Heart left ventricle (tissue), 13 donors: ENCODE measurements at regions not wholly inside any gene's neighbourhood (a gene's known extent, or its start where the extent isn't known, plus 50 kb on each side); places are given as distances from the start of the nearest gene placed in this dataset.

ENCODE experiments used
- CTCF ChIP-seq, 12 donors: fragments of 200-600 bp; sonication (generic) in 4 of 12; IDR thresholded peaks; one replicate each; pipeline versions ENCODE4 v1.5.0 to v1.8.0; 2018 to 2022; ENCODE audit warnings: antibody characterized with exemption in 12 of 12, mild to moderate bottlenecking in 5 of 12
- POLR2A ChIP-seq, 2 donors: fragments of 450-650 bp; IDR thresholded peaks; one replicate each; pipeline ENCODE4 v1.6.1; 2017; ENCODE audit warnings: antibody characterized with exemption in 2 of 2, mild to moderate bottlenecking in 2 of 2, moderate library complexity in 2 of 2
- donor health status: ischemic (EF 13 %, LVEDD 7.1; RV severe dilation, severe dysfunction).
- donor health status: DM: no; HTN: yes; CAD: no.
- donor health status: DM: no; HTN: no; CAD: no.
- donor health status: ischemic (EF 25% LVEDD 6.9; RV normal size, moderate dysfunction).
- donor health status: ischemic (EF 25% LVEDD 5.7; RV mildly dilated, moderate dysfunction).
- donor health status: ischemic (EF 35%, LVEDD 5.7; RV mildly dilated, moderate dysfunction).
- donor health status: nonischemic (EF 11% LVEDD 7.7; RV severe dilation, severe dysfunction).
- donor health status: DM: yes; HTN: yes; CAD: no.
- donor health status: PGD.
- donor health status: ischemic (EF 29% LVEDD 5.4; RV normal size, mild dysfunction).
- donor health status: nonischemic (EF 23%, LVEDD 6.1; RV moderate dilation, normal function).

DNA sequence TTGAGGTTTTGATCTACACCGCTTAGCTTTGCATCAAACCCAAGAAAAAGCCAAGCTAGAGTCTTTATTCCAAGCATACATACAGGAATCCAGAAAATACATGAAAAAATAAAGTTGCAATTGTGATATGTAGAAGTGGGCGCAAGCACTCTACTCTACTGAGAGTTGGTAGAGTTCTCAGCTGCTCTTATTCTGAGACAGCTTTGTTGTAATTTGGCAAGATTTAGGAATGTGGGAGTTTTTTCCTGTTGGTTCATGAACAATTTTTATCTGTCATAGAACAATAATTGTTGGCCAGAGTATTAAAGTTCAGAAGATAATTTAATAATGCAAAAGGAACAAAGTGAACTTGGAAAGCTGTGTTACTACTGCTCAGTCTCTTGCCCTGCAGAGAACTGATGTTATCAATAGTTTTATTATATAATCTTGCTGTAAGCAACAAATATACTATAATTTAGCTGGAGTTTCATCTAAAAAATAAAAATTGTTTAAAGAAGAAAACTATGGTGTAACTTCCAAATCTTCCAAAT is 302.0 kb upstream of the RND3 start:
- TF ChIP-seq CTCF (IDR thresholded peaks at IDR 0.05) (no peak), POLR2A (IDR thresholded peaks at IDR 0.05) (no peak)
